T-helper 1 cell treated with Interleukin-12 subunit alpha and Interleukin-12 subunit beta and Interleukin-4 antibody, amounts not matched to agents 30 ng/mL and 1 ng/mL, for 36 hours (primary cell): ENCODE measurements at regions not wholly inside any gene's neighbourhood (a gene's known extent, or its start where the extent isn't known, plus 50 kb on each side); places are given as distances from the start of the nearest gene placed in this dataset.

ENCODE experiments used
- intact Hi-C: fragments of 100-400 bp; cut with micrococcal nuclease; formaldehyde crosslinking; loops from one replicate; pipeline ENCODE4 v1.15.1; 2024

DNA sequence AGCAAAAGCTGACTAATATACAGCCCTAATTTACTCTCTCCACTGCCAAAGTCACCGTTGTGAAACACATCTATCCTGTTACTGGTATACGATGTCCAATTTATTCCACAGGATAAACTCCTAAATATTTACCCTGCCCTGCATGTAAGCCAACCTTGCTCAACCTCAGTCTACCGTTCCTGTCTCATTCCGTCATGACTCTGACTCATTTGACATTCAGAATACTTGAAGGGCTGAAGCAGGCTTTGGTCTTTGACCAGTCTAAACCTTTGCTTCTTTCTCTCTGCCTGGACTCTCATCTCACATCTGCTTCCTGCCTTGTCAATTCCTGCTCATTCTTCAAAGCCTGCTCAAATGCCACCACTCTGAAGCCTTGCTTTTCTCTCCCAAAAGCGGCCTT, 157.5 kb downstream of the SCP2D1 start:
- intact Hi-C loops, result no loop called here

DNA sequence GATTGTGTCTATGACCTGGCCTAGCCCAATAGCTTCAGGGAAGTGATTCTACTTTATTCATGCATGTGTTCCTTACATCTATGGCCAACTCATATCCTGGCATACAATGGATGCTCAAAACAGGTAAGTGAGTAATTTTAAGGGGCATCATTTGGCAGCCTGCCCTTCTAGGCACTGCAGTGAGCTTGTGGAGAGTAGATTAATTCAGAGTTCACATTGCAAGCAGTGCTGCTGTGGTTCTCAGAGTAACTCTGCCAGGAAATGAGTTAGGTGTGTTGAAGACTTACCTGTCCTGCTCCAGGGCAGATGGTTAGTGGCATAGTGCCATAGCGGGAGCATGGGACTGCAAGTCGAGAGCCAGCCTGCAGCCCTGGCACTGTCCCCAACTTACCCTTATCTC, 158.0 kb downstream of the SCP2D1 start:
- intact Hi-C loops, result no loop called here

DNA sequence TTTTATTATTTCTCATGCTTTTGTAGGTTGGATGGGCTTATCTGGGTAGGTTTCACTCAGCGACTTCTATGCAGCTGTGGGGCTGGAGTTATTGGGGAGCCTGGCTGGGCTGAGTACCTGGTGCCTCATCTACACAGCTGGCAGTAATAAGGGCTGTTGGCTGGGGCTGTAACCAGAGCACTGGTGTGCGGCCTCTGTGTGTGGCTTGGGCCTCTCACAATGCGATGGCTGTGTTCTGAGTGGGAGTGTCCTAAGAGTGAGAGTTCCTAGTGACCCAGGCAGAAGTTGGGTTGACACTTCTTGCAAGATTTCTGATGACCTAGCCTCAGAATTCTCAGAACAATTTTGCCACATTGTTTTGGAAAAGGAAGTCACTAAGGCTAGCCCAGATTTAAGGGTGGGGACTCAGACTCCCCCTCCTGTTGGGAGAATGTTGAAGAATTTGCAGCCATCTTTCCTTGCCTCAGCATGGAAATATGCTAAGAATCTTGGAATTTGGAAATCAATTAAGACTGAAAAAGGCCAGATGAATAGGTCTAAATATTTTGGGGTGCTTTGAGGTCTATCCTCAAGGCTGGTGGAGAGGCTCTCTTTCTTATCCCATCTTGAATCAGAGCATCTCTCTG, 158.8 kb downstream of the SCP2D1 start:
- intact Hi-C loops, result no loop called here

DNA sequence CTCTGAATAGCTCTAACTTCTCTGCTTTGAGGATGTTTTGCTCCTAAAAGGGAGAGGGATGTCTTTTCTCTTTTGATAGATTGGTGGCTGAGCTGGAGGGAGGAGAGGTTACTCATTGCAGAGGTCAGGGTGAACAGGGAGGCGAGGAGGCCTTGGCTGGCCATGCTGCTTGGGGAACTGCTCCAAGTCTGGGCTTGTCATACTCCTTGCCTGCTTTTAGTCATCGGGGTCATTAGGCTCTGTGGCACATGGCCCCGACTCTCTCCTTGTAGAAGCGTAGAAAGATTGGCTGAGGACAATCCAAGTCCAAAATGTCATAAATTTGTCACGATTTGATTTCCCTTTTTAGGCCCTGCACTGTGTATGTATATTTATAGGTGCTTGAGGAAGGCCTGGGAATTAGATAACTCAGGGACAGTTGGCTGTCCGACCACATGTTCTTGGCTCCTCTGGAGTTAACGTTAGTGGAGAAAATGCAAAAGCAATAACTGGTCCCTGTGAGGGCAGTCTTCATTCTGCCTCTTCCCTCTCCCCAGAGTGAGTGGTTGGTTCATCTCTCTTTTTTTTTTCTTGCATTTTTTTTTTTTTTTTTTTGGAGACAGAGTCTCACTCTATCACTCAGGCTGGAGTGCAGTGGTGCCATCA, 160.1 kb downstream of the SCP2D1 start:
- intact Hi-C loops, result no loop called here

DNA sequence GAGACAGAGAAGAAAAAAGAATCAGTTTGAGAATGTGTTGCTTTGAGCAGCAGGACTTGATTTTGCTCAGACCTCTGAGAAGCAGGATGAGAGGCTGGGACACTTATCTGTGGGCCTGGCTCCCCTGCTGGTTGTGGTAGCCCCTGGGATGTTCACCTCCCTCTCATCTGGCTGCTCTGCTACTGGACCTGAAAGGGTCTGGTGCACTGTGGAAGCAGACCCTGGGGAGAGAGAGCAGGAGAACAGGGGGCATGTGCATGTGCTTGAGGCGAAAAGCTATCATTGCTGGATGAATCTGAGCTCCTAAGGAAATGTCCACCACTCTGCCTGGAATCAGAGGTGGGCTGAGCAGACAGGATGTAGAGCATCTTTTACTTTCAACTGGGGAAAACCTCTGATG, 161.1 kb downstream of the SCP2D1 start:
- intact Hi-C loops, result no loop called here

DNA sequence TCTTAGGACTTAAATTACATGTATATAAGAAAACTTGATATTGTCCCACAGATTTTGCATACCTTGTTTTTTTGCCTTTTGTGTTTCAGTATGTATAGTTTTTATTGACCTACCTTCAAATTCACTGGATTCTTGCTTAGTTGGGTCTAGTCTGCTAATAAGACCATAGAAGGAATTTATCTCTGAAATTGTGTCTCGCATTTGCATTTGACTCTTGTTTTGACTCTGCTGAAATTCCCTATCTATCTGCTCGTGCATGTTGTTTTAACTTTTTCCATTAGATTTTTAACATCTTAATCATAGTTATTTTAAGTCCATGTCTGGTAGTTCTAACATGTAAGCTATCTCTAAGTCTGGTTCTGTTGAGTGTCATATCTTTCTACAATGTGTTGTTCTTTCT, 163.9 kb downstream of the SCP2D1 start:
- intact Hi-C loops, result no loop called here

DNA sequence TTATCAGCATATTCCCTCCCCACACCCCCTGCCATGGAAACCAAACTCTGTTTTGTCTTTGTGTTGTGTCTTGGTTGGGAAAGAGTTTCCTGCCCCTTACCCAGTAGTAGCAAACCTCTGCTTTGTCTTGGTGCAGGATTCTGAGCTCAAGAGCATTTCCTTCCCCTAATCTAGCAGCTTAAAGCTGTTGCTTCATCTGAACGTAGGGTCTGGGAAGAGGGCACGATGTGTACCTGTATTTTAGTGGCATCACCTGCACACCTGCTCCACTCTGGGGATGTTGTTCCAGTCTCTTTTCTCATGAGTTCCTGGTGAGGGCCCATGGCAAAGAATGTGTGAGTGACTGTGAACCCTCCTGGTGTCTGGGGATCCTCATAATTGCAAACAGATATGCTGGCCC, 164.7 kb downstream of the SCP2D1 start:
- intact Hi-C loops, result no loop called here

DNA sequence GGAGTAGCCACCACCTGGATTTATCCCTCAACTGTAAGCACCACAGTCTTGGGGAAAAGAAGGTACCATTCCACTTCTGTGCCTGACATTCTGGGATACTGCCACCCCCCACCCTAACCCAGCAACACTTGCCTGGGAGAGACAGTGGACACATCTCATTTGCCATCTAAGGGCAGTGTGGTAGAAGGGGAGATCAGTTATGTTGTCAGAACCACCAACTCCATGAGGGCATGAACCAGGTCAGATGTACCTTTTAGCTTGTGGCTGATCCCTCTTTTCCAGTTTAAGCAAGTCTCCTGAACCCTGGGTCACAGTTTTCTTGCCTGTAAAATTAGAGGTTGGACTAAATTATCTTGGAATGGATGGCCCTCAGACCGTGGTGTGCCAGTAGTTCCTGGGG, 165.5 kb downstream of the SCP2D1 start:
- intact Hi-C loops, result no loop called here

DNA sequence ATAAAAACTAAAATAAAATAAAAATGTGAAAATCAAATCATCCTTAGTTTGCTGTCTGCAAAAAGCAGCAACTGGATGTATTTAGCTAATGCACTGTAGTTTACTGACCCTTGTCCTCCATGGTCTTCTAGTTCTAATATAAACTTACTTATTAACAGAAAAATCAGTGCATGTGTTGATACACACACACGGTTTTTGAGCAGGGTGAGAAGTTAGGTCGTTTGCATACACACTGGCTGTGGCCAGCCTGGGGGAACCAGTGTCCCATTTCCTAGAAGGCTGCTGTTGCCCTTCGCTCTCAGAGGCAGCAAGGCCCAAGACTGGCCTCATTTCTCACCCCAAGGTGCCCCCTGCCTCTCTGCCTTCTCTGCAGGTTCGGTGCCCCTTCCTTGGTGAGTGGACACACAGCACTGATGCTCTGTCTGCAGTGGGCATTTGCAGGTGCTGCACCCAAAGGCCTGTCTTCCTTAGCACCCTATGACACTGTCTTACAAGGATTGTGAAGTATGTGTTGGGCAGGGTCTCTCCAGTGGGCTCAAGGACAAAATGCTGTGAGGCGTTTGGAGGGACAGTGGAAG, 168.5 kb downstream of the SCP2D1 start:
- intact Hi-C loops, result no loop called here

DNA sequence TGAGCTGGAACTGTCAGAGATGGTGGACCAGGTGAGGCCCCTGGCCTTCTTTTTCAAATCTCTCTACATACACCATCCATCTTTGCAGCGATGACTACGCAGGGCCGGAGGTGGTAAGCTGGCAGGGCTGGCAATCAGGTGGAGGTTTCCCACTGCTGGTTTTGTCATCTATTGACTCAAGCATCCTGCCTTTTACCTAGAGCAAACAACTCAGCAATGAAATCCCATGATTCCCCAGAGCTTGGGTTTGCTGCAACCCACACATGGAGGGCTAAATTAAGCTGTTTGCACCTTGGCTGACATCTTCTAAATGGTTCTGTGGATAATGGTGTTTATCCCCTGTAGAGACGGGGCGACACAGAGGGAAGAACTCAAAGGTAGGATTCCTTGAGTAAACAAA, 170.2 kb downstream of the SCP2D1 start:
- intact Hi-C loops, result no loop called here

DNA sequence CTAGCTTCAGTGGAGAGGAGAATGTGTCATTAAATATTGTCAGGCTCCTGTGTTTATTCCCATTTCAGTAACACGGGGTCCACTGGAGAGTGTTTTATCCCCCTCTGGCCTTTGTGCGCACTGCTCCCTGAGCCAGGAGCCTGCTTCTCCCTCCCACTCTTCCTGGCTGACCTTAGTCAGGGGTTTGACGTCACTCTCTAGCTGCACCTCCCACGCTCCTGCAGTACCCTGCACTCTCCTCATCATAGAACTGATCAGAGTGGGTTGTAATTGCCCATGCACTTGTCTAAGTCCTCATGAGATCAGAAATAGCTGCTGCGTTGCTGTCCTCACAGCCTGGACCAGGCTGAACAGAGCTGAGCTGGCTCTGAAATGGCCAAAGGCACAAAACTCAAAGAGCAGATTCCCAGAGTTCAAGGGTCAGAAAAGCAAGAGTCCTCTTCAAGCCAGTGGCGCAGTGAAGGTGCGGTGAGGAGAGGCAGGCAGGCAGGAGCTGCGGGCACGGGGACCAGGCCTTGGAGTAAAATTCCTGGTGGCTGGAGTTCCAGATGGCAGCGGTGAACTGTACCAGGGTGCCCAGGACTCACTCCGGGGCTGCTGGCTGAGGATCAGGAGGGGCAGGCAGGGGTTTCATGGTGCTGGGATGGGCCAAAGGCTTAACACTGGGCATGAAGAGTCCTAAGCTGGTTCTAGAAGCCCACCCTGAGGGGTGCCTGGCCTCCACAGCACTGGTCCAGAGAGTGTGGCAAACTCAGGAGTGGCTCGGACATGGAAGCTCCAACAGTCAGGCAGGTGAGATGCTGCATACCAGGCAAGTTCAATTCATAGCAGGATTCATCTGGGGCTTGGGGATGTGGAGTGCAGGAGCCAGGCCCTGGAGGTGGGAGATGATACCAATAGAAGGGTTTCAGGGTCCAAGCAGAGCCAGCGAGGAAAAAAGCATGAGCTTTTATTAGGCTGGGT, 170.9 kb downstream of the SCP2D1 start:
- intact Hi-C loops, result no loop called here

DNA sequence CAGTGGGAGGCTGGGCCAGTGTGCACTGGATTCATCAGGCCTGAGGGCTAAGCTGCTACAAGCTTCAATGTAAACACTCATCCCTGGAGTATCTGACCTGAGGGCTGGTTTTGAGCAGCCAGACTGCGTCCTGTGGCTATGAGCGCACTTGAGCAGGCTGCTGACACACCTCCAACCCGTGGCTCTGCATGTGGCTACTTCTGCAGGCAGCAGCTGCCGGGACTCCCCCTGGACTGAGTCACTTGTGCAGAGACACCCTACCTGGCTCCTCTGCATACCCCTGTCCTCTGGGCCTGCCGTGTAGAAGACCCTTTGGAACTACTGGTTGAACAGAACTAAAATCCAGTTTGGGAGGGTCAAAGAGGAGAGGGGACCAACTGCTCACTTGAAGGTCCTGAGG, 172.0 kb downstream of the SCP2D1 start:
- intact Hi-C loops, result no loop called here

DNA sequence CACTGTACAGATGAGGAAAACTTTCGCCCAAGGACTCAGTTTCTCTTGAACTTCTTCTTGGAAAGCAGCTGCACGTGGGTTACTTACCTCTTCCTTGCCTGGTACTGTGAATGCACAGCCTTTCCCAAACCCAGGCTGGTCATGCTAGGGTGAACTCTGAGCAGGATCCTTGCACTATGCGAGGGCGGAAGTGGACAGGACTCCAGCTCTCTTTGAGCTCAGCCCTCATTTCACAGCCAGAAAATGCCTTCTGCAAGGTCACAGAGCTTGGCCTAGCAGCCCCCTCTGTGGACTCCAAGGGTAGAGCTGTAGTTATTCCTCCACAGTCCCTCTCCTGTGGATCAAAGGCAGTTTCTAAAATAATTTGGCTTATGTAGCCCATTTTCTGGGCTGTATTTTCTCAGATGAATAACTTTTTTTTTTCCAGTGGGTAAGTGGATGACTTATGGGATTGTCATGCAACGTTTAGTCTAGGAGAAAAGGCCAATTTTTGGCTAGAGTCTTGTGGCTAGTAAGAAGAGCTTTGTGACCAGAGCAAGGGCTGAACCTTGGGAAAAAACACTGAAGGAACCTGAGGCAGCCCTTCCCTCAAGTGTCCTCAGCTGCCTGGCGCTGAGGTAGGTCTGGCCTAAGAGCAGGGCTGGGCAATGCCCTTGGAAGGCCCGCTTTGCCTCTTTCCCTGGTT, 172.7 kb downstream of the SCP2D1 start:
- intact Hi-C loops, result no loop called here

DNA sequence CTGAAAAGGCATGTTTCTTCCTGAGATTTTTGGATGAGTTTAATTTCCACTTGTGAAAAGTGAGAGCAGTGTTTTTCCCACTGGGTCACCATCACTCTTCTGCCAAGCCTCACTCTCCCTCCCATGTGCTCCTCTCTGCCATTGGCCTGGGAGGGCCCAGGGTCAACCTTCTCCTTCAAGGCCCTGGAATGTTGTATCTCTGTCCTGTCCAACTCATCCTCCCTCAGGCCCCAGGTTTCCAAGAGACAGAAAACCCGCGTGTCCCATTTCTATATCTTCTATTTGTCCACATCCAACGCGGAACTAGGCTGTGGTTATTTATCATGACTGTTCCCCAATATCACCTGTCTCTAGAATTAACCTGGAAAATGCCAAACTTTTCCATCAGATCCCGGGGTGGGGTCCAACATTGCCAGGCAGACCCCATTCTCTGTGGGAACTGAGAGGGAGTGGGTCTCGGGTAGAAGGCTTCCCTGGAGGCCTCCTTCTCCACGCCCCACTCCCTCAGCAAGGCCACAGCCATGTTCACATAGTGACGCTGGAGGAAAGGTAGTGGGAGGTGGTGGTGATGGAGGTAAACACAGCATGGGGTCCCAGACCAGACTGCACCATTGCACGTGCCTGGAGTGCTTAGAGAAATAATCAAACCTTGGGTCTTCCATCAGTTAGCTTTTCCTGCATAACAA, 173.5 kb downstream of the SCP2D1 start:
- intact Hi-C loops, result no loop called here

DNA sequence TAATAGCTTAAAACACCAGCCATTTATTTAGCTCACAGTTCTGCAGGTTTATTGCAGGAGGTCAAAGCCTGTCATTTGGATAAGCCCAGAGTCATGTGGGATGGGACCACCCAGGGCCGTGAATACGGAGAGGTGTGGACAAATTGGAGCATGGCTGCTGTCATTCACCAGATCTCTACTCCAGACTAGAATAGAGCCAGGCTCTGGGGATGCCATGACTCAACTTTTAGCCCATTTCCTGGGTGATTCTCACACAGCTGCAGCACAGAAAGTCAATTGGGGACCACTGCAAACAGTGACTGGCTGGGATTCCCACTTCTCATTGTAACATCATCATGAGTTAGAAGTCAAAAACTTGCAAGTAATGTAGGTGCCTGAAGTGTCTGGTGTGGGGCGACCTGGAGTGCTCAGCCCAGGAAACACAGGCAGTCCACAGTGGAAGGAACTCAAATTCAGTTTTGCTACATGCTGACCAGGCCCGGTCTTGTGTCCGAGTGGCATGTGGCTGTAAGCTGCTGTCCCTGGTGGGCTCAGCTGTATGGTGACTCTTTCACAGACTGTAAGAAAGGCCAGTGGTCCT, 174.3 kb downstream of the SCP2D1 start:
- intact Hi-C loops, result no loop called here

DNA sequence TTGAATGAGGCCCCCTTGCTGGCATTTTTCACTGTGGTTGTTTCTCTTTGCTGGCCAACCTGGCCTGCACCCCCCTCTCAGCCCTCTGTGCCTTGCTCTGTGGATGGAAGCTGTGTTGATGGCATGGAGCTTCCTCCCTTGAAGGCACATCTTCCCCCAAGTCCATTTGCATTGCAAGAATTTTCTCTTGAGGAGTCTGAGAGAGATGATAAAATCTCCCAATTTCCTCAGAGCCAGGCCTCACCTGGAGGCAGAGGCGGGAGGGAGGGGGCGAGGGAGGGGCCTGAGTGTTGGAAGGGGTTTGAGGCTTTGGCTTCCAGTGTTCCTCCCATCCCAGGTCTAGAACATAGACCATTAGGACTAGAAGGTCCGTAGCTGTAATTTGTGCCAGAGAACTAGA, 175.1 kb downstream of the SCP2D1 start:
- intact Hi-C loops, result no loop called here

DNA sequence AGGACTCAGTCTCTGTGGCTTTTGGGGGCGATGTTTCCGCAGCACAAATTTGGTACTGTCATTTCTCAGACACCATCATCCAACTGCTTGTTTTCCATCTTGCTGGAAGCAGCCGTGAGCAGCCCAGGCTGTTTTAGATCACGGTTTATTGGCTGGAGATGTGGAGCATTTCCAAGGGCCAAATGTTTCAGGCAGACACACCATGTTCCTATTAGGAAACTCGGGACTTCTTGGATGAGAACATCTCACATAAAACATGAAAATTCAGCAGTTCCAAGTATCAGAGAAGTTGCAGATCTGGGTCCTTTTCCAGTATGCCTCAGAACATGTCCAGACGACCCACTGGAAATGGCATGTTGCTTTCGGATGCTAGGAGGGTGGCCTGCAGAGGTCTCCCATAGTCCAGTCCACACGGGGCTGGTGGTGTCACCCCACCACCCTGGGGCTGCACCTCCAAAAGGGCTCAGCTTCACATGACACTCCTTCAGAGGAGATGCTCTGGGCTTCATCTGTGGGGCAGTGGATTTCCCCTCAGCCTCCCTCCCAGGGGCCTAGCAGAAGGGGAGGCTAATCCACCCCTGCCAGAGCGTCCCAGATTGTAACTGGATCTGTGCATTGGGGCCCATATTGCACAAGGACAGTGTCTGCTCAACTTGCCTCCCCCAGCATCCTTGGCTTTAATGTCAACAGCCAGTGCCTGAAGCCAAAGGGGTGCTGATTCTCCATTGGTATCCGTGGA, 176.3 kb downstream of the SCP2D1 start:
- intact Hi-C loops, result no loop called here

DNA sequence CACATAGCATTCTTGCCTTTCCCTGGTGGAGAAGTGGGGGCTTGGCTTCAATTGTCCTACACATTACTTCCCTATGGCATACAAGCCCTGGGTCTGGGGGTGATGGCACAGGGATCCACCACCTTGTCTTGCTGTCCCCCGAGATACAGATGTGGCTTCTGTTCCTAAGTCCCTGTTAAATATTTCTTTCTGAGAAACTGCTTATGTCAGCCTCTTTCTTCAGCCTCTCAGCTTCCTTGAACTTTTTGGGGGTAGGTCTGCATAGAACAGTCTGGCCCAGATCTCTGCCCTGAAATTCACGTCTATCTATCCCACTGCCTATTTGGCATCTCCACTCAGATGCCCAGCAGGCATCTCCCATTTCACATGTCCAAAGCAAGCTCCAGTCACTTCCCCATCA, 177.4 kb downstream of the SCP2D1 start:
- intact Hi-C loops, result no loop called here

DNA sequence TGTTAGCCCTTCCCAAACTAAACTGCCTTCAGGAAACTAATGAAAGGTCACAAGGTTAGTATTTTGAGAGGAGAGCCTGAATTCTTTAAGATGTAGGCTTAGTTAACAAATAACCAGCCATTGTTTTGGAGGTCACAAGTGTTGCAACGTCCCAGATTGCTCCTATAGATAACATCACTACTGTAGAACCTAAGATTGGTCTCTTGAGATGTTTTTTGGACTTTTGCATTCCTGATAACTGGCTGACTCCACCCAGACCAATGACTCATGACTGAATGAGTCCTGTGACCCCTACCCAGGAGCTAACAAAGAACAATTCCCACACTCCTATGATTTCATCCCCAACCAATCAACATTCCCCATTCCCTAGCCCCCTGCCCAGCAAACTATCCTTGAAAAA, 178.8 kb downstream of the SCP2D1 start:
- intact Hi-C loops, result no loop called here

DNA sequence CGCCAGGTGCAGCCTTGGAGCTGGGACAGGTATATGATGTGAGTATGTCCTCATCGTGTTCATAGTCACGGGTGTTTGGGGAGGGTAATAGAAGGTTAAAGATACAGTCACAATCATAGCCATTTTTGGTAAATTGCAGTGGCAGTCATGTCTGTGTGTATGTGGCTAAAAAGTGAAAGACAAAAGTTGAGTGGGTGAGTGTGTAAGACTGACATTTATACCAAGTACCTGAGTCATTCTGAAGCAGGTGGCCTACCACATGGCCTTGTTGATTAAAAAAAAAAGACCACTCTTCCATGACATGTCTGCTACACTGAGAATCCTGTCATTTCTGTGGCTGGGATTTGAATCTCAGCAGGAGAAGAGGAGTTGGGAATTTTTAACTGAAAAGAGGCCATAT, 181.9 kb downstream of the SCP2D1 start:
- intact Hi-C loops, result no loop called here
